NCI-H2196 (cell line): ENCODE measurements at regions not wholly inside any gene's neighbourhood (a gene's known extent, or its start where the extent isn't known, plus 50 kb on each side); places are given as distances from the start of the nearest gene placed in this dataset.

Experiments
- DNase-seq: peaks from one replicate; lab custom pipeline; 2025; ENCODE audit not compliant: unreplicated experiment; lab: John Stamatoyannopoulos, UW

GRCh38 chr2:236862961-236863728 is 222.5 kb upstream of the COPS8 start:
- DNase-seq, result no peak

- no peak for DNase-seq
Measured at GRCh38 chr2:236863729-236864126, 222.0 kb upstream of the COPS8 start.

GRCh38 chr2:236865052-236865451 is 220.6 kb upstream of the COPS8 start:
- no peak for DNase-seq

- DNase-seq, result no peak
Measured at GRCh38 chr2:236866542-236867340, 218.9 kb upstream of the COPS8 start.

- no peak for DNase-seq
Measured at GRCh38 chr2:236867441-236868260, 218.0 kb upstream of the COPS8 start.

GRCh38 chr2:236870370-236870769 is 215.3 kb upstream of the COPS8 start:
- DNase-seq, result no peak

GRCh38 chr2:236871500-236872001 is 214.1 kb upstream of the COPS8 start:
- no peak for DNase-seq

GRCh38 chr2:236872015-236872414 is 213.7 kb upstream of the COPS8 start:
- no peak for DNase-seq

- DNase-seq, result no peak
Measured at GRCh38 chr2:236872981-236873380, 212.7 kb upstream of the COPS8 start.

GRCh38 chr2:236873636-236874035 is 212.1 kb upstream of the COPS8 start:
- DNase-seq, result no peak

GRCh38 chr2:236874866-236875481 is 210.7 kb upstream of the COPS8 start:
- DNase-seq, result no peak

GRCh38 chr2:236875906-236876505 is 209.7 kb upstream of the COPS8 start:
- DNase-seq, result peak; percentile 73

- DNase-seq, result no peak
Measured at GRCh38 chr2:236876642-236877041, 209.0 kb upstream of the COPS8 start.

GRCh38 chr2:236877972-236878371 is 207.7 kb upstream of the COPS8 start:
- no peak for DNase-seq

- no peak for DNase-seq
Measured at GRCh38 chr2:236879416-236879963, 206.2 kb upstream of the COPS8 start.

- DNase-seq, result no peak
Measured at GRCh38 chr2:236882074-236882473, 203.6 kb upstream of the COPS8 start.

- DNase-seq, result no peak
Measured at GRCh38 chr2:236882930-236883329, 202.8 kb upstream of the COPS8 start.

- no peak for DNase-seq
Measured at GRCh38 chr2:236883819-236884218, 201.9 kb upstream of the COPS8 start.

GRCh38 chr2:236884569-236885175 is 201.0 kb upstream of the COPS8 start:
- DNase-seq, result no peak

GRCh38 chr2:236886456-236886855 is 199.2 kb upstream of the COPS8 start:
- DNase-seq, result no peak
